GM12878 (cell line): ENCODE measurements at regions not wholly inside any gene's neighbourhood (a gene's known extent, or its start where the extent isn't known, plus 50 kb on each side); places are given as distances from the start of the nearest gene placed in this dataset.

Experiments used
- ATAC-seq: fragments of 200-7000 bp; cut with Tn5 transposase; 3 replicates; pipeline ENCODE4 v1.9.1; 2020; ENCODE audit warnings: mild to moderate bottlenecking, moderate library complexity
- BruUV-seq: library from RNA; stranded (reverse); fragments of 400-500 nt; replicated peaks from 2 replicates; lab custom pipeline; 2021; lab: Mats Ljungman, UMichigan
- CTCF ChIA-PET: fragments of 300-600 bp; sonication (Branson Sonifier 250); formaldehyde crosslinking; extraction: SDS; loops from one replicate; lab custom pipeline; 2021; ENCODE audit warnings: inconsistent platforms; lab: Yijun Ruan, JAX
- POLR2A ChIA-PET: fragments of 350-600 bp; formaldehyde crosslinking; extraction: SDS; loops from one replicate; lab custom pipeline; 2021; ENCODE audit warnings: inconsistent platforms; lab: Charles Lee
- RAD21 ChIA-PET: fragments of 300-600 bp; sonication (Branson Sonifier 250); formaldehyde crosslinking; loops from one replicate; lab custom pipeline; 2023; ENCODE audit warnings: antibody characterized with exemption; ENCODE audit not compliant: unreplicated experiment; lab: Charles Lee
- SMC1A ChIA-PET: fragments of 300-600 bp; sonication (Branson Sonifier 250); formaldehyde crosslinking; loops from one replicate; lab custom pipeline; 2023; ENCODE audit not compliant: unreplicated experiment, uncharacterized antibody; lab: Charles Lee
- DNase-seq: peaks from one replicate; pipeline ENCODE4 v3.0.0-alpha.2; 2011; ENCODE audit warnings: low read depth, low spot score
- FAIRE-seq: peaks from 3 replicates; lab custom pipeline; 2011; peaks lifted over from hg19 to GRCh38; lab: Jason Lieb, UNC
- H2AFZ ChIP-seq: 2 replicates; pipeline ENCODE4 v1.6.0; 2011; ENCODE audit warnings: low read depth, low read length, control low read depth; ENCODE audit not compliant: control insufficient read depth
- H3K27ac ChIP-seq: 2 replicates; pipeline ENCODE4 v1.5.1; 2011; ENCODE audit warnings: control low read depth; ENCODE audit not compliant: control insufficient read depth, insufficient read depth
- H3K27me3 ChIP-seq, 2 experiments: replicated peaks in 1 of 2; 2 replicates each; pipeline versions ENCODE4 v1.6.0 to v1.6.1; 2011; ENCODE audit warnings: low read length in 1 of 2; ENCODE audit not compliant: control insufficient read depth in 2 of 2, insufficient read depth in 2 of 2
- H3K36me3 ChIP-seq, 2 experiments: 2 replicates each; pipeline ENCODE4 v1.5.1; 2011; ENCODE audit warnings: low read length in 1 of 2; ENCODE audit not compliant: control insufficient read depth in 2 of 2, insufficient read depth in 2 of 2
- H3K4me1 ChIP-seq: 2 replicates; pipeline ENCODE4 v1.6.1; 2011; ENCODE audit warnings: mild to moderate bottlenecking, low read length, moderate library complexity, mixed read lengths; ENCODE audit not compliant: control insufficient read depth, insufficient read depth
- H3K4me2 ChIP-seq: 2 replicates; pipeline ENCODE4 v1.6.0; 2011; ENCODE audit warnings: control low read depth; ENCODE audit not compliant: control insufficient read depth, insufficient read depth
- H3K4me3 ChIP-seq: fragments of 200-600 bp; sonication (generic); 2 replicates; pipeline ENCODE4 v1.5.1; 2016
- H3K79me2 ChIP-seq: 2 replicates; pipeline ENCODE4 v1.6.0; 2011; ENCODE audit warnings: low read length; ENCODE audit not compliant: control insufficient read depth, insufficient read depth
- H3K9ac ChIP-seq: 2 replicates; pipeline ENCODE4 v1.8.0; 2011; ENCODE audit warnings: low read length, control low read depth, mixed read lengths; ENCODE audit not compliant: control insufficient read depth, insufficient read depth
- H3K9me3 ChIP-seq: replicated peaks from 3 replicates; pipeline ENCODE4 v1.5.1; 2011; ENCODE audit warnings: mild to moderate bottlenecking, low read length; ENCODE audit not compliant: control insufficient read depth, insufficient read depth
- H4K20me1 ChIP-seq: 2 replicates; pipeline ENCODE4 v1.6.0; 2011; ENCODE audit not compliant: control insufficient read depth, insufficient read depth
- CHD4 ChIP-seq: fragments of 200-600 bp; sonication (generic); IDR thresholded peaks from 2 replicates; pipeline ENCODE4 v1.6.1; 2016; ENCODE audit warnings: mild to moderate bottlenecking
- CTCF ChIP-seq, 3 experiments: IDR thresholded peaks in 2 of 3; conservative IDR thresholded peaks in 1 of 3; 2 replicates each; pipeline ENCODE4 v1.5.1; 2011; ENCODE audit warnings: low read depth in 3 of 3, low read length in 3 of 3, mild to moderate bottlenecking in 3 of 3, control low read depth in 2 of 3, moderate library complexity in 2 of 3, inconsistent platforms in 1 of 3, mixed read lengths in 1 of 3; ENCODE audit not compliant: control insufficient read depth in 2 of 3, insufficient read depth in 1 of 3; ENCODE audit errors: extremely low read depth in 1 of 3
- MEF2A ChIP-seq: IDR thresholded peaks from 2 replicates; pipeline ENCODE4 v1.6.1; 2011; ENCODE audit warnings: low read depth, mild to moderate bottlenecking, low read length, moderate library complexity; ENCODE audit not compliant: insufficient read depth
- MYC ChIP-seq: IDR thresholded peaks from 2 replicates; pipeline ENCODE4 v1.6.1; 2011; ENCODE audit warnings: mild to moderate bottlenecking, low read length, moderate library complexity, inconsistent platforms; ENCODE audit not compliant: insufficient read depth, insufficient replicate concordance, insufficient read length, severe bottlenecking
- PAX8 ChIP-seq: fragments of 450-650 bp; IDR thresholded peaks from 2 replicates; pipeline ENCODE4 v1.6.1; 2017; ENCODE audit warnings: mild to moderate bottlenecking, moderate library complexity
- RAD21 ChIP-seq: IDR thresholded peaks from 2 replicates; pipeline ENCODE4 v1.6.1; 2011; ENCODE audit warnings: mild to moderate bottlenecking, low read depth, low read length, moderate library complexity; ENCODE audit not compliant: insufficient read depth
- RBBP5 ChIP-seq: fragments of 200-600 bp; sonication (generic); conservative IDR thresholded peaks from 2 replicates; pipeline ENCODE4 v1.6.1; 2016
- SIN3A ChIP-seq: IDR thresholded peaks from 2 replicates; pipeline ENCODE4 v1.6.1; 2012; ENCODE audit warnings: low read depth, low read length, improper control_type of control experiment
- SMARCA5 ChIP-seq: fragments of 450-650 bp; IDR thresholded peaks from 2 replicates; pipeline ENCODE4 v1.6.1; 2017; ENCODE audit warnings: mild to moderate bottlenecking
- SMC3 ChIP-seq: IDR thresholded peaks from 2 replicates; pipeline ENCODE4 v1.6.1; 2011; ENCODE audit warnings: low read length, improper control_type of control experiment, borderline replicate concordance
- WGBS: methylation state at CpG from one replicate; pipeline ENCODE4 v1.1.6; 2016; ENCODE audit warnings: low lambda C conversion rate; ENCODE audit not compliant: insufficient replicate concordance, insufficient coverage; ENCODE audit errors: missing lambda C conversion rate; 5-methylcytosine and 5-hydroxymethylcytosine counted together
- in situ Hi-C: fragments of 300-500 bp; cut with MboI; formaldehyde crosslinking; loops from 9 replicates; pipeline ENCODE4 v1.14.3; 2018; ENCODE audit warnings: mixed read lengths
- intact Hi-C: fragments of 100-400 bp; cut with micrococcal nuclease; formaldehyde crosslinking; loops from one replicate; pipeline ENCODE4 v1.14.2; 2022; ENCODE audit not compliant: unreplicated experiment

- TF ChIP-seq MYC (no peak), SMARCA5 (no peak)
These were observed 202.9 kb upstream of the KLHL1 start (continued) for GRCh38 chr13:70311191-70311590.

GRCh38 chr13:70310396-70311119, 202.3 kb upstream of the KLHL1 start:
- peak; percentile 50 for TF ChIP-seq RAD21
- peak; percentile 25; the same call in 1 of the 2 replicates for TF ChIP-seq SMC3
- no peak for TF ChIP-seq CHD4
- TF ChIP-seq SIN3A: no peak
- no peak for TF ChIP-seq MEF2A
- TF ChIP-seq PAX8: no peak
- TF ChIP-seq RBBP5: no peak
- TF ChIP-seq CTCF (IDR thresholded peaks at IDR 0.05 in 2 of 3, conservative IDR thresholded peaks at IDR 0.05 in 1 of 3; ENCODE audit: control insufficient read depth in 2 of 3, extremely low read depth in 1 of 3, insufficient read depth in 1 of 3, low read depth in 3 of 3, low read length in 3 of 3): peak in 2 of 3 experiments; percentile 28 to 48; a peak in 3 of 6 replicates
- in situ Hi-C loops (no loop called here), intact Hi-C loops (loop anchor here (5.0 kb wide), 1 partner anchor 213 kb away; no protein-coding TSS in a partner anchor)
- CTCF ChIA-PET: interaction anchor here (0.7 to 2.5 kb wide), 8 partner anchors 10 to 217 kb away, joined by 3 to 28 read pairs (median 4); no protein-coding TSS in a partner anchor
- peak; percentile 44 for FAIRE-seq
- no TSS peak for BruUV-seq
- RAD21 ChIA-PET: interaction anchor here (0.9 to 1.6 kb wide), 2 partner anchors 212 to 214 kb away, joined by 4 to 9 read pairs; no protein-coding TSS in a partner anchor
- H3K27me3 ChIP-seq: no peaks in the 10 kb centered on the region
- no peak overlapping the region for H3K9ac ChIP-seq
- ATAC-seq: peak; percentile 90
- no peak overlapping the region for H3K4me2 ChIP-seq
- H3K4me1 ChIP-seq: no peaks in the 10 kb centered on the region
- WGBS: 22% methylated on average over 4 of the region's 4 CpGs
- no peak overlapping the region for H3K4me3 ChIP-seq
- no peak for DNase-seq
- H4K20me1 ChIP-seq: no peaks in the 10 kb centered on the region
- no peak overlapping the region for H2AFZ ChIP-seq
- H3K9me3 ChIP-seq: no peaks in the 10 kb centered on the region
- H3K79me2 ChIP-seq: no peaks in the 10 kb centered on the region
- SMC1A ChIA-PET: interaction anchor here (0.7 to 2.3 kb wide), 6 partner anchors 10 to 399 kb away, joined by 3 to 13 read pairs (median 3); no protein-coding TSS in a partner anchor
- H3K36me3 ChIP-seq: no peaks in the 10 kb centered on the region
- no peak overlapping the region for H3K27ac ChIP-seq
- POLR2A ChIA-PET: no interaction called here
